Astrocyte (in vitro differentiated cells and primary cell): ENCODE measurements at regions not wholly inside any gene's neighbourhood (a gene's known extent, or its start where the extent isn't known, plus 50 kb on each side); places are given as distances from the start of the nearest gene placed in this dataset.

Experiments
- DNase-seq: peaks from one replicate; pipeline ENCODE4 v3.0.0-alpha.2; 2010; ENCODE audit warnings: low read depth
- FAIRE-seq: peaks from 2 replicates; lab custom pipeline; 2011; peaks lifted over from hg19 to GRCh38; lab: Jason Lieb, UNC
- H2AFZ ChIP-seq: 2 replicates; pipeline ENCODE4 v1.6.0; 2012; ENCODE audit warnings: low read depth, low read length, inconsistent platforms
- H3K27ac ChIP-seq: 2 replicates; pipeline ENCODE4 v1.5.1; 2011; ENCODE audit warnings: low read depth, low read length, inconsistent platforms
- H3K27me3 ChIP-seq: 2 replicates; pipeline ENCODE4 v1.6.0; 2011; ENCODE audit warnings: low read length, inconsistent platforms; ENCODE audit not compliant: insufficient read depth
- H3K36me3 ChIP-seq: 2 replicates; pipeline ENCODE4 v1.5.1; 2011; ENCODE audit warnings: low read length, inconsistent platforms; ENCODE audit not compliant: insufficient read depth
- H3K4me1 ChIP-seq: 2 replicates; pipeline ENCODE4 v1.5.1; 2011; ENCODE audit warnings: low read length, inconsistent platforms; ENCODE audit not compliant: insufficient read depth
- H3K4me2 ChIP-seq: 2 replicates; pipeline ENCODE4 v1.6.0; 2012; ENCODE audit warnings: low read length, inconsistent platforms
- H3K4me3 ChIP-seq: 2 replicates; pipeline ENCODE4 v1.5.1; 2011; ENCODE audit warnings: low read depth, mild to moderate bottlenecking, low read length, inconsistent platforms; ENCODE audit not compliant: insufficient read depth
- H3K79me2 ChIP-seq: 2 replicates; pipeline ENCODE4 v1.6.0; 2012; ENCODE audit warnings: mild to moderate bottlenecking, low read length, inconsistent platforms; ENCODE audit not compliant: insufficient read depth
- H3K9ac ChIP-seq: 2 replicates; pipeline ENCODE4 v1.6.0; 2012; ENCODE audit warnings: mild to moderate bottlenecking, low read length, inconsistent platforms
- H3K9me3 ChIP-seq: 2 replicates; pipeline ENCODE4 v1.5.1; 2012; ENCODE audit warnings: low read depth, mild to moderate bottlenecking, low read length, inconsistent platforms; ENCODE audit not compliant: insufficient read depth
- H4K20me1 ChIP-seq: 2 replicates; pipeline ENCODE4 v1.6.0; 2012; ENCODE audit warnings: low read length, inconsistent platforms; ENCODE audit not compliant: insufficient read depth
- H3K27ac Mint-ChIP-seq: one replicate; pipeline ENCODE4 v1.8.0; 2021; ENCODE audit warnings: mild to moderate bottlenecking, mixed read lengths; ENCODE audit not compliant: unreplicated experiment
- H3K27me3 Mint-ChIP-seq: one replicate; pipeline ENCODE4 v1.8.0; 2021; ENCODE audit warnings: low read depth, mixed read lengths; ENCODE audit not compliant: unreplicated experiment
- H3K36me3 Mint-ChIP-seq: one replicate; pipeline ENCODE4 v1.8.0; 2021; ENCODE audit warnings: low read depth, mixed read lengths; ENCODE audit not compliant: unreplicated experiment
- H3K4me1 Mint-ChIP-seq: one replicate; pipeline ENCODE4 v1.8.0; 2021; ENCODE audit warnings: low read depth, mixed read lengths; ENCODE audit not compliant: unreplicated experiment
- H3K4me3 Mint-ChIP-seq: one replicate; pipeline ENCODE4 v1.8.0; 2021; ENCODE audit warnings: mild to moderate bottlenecking, moderate library complexity, mixed read lengths; ENCODE audit not compliant: unreplicated experiment
- H3K9me3 Mint-ChIP-seq: one replicate; pipeline ENCODE4 v1.8.0; 2021; ENCODE audit warnings: mild to moderate bottlenecking, mixed read lengths; ENCODE audit not compliant: unreplicated experiment
- EZH2 ChIP-seq: IDR thresholded peaks from 2 replicates; pipeline ENCODE4 v1.6.1; 2012; ENCODE audit warnings: mild to moderate bottlenecking, low read length, inconsistent platforms; ENCODE audit not compliant: insufficient read depth
- TF ChIP-seq, protein P1 (sequence below): IDR thresholded peaks from 2 replicates; pipeline ENCODE4 v1.5.1; 2011; ENCODE audit warnings: low read depth, mild to moderate bottlenecking, inconsistent platforms, low read length, moderate library complexity; ENCODE audit not compliant: insufficient read depth

DNA sequence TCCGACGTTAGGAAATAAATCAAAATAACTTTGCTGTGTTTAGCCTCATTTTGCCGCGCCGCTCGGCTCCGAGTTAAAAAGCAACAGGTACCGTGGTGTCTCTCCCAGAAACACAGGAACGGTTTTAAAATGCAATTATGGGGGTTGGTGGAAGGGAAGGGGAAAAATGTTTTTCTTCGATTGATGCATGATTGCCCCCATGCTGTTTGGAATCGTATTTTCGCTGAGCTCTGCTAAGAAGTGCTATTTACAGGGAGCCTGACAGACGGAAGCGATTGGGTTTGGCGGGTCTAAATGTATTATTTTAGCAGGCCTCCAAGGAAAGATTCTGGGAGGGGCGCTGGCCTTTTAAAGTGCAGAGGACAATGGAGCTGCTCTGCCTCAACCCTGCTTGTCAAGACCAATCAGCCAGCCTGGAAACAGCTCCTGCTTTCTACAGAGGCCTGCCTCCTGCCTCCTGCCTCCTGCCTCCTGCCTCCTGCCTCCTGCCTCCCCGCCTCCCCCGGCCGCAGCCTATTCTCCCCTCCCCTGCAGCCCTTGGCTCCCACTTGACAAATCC, 156.7 kb upstream of the TLE3 start:
- H3K27me3 Mint-ChIP-seq = peaks cover 79% of the 10 kb centered on the region
- no peak overlapping the region for H3K27ac Mint-ChIP-seq
- peaks cover 7% of the 10 kb centered on the region for H3K4me1 Mint-ChIP-seq
- H3K36me3 Mint-ChIP-seq = no peaks in the 10 kb centered on the region
- Histone ChIP-seq H3K36me3 (no peaks in the 10 kb centered on the region), H3K4me2 (no peak overlapping the region), H3K9me3 (no peaks in the 10 kb centered on the region), H2AFZ (no peak overlapping the region), H3K27me3 (peaks cover 28% of the 10 kb centered on the region), H3K79me2 (no peaks in the 10 kb centered on the region), H3K27ac (no peak overlapping the region), H3K4me3 (no peak overlapping the region), H3K9ac (no peak overlapping the region), H3K4me1 (peaks cover 9% of the 10 kb centered on the region), H4K20me1 (no peaks in the 10 kb centered on the region)
- TF ChIP-seq EZH2 = no peak
- TF ChIP-seq, protein P1, sequence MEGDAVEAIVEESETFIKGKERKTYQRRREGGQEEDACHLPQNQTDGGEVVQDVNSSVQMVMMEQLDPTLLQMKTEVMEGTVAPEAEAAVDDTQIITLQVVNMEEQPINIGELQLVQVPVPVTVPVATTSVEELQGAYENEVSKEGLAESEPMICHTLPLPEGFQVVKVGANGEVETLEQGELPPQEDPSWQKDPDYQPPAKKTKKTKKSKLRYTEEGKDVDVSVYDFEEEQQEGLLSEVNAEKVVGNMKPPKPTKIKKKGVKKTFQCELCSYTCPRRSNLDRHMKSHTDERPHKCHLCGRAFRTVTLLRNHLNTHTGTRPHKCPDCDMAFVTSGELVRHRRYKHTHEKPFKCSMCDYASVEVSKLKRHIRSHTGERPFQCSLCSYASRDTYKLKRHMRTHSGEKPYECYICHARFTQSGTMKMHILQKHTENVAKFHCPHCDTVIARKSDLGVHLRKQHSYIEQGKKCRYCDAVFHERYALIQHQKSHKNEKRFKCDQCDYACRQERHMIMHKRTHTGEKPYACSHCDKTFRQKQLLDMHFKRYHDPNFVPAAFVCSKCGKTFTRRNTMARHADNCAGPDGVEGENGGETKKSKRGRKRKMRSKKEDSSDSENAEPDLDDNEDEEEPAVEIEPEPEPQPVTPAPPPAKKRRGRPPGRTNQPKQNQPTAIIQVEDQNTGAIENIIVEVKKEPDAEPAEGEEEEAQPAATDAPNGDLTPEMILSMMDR = no peak
- no peak overlapping the region for H3K4me3 Mint-ChIP-seq
- DNase-seq (no peak), FAIRE-seq (no peak)
- peaks cover 6% of the 10 kb centered on the region for H3K9me3 Mint-ChIP-seq

DNA sequence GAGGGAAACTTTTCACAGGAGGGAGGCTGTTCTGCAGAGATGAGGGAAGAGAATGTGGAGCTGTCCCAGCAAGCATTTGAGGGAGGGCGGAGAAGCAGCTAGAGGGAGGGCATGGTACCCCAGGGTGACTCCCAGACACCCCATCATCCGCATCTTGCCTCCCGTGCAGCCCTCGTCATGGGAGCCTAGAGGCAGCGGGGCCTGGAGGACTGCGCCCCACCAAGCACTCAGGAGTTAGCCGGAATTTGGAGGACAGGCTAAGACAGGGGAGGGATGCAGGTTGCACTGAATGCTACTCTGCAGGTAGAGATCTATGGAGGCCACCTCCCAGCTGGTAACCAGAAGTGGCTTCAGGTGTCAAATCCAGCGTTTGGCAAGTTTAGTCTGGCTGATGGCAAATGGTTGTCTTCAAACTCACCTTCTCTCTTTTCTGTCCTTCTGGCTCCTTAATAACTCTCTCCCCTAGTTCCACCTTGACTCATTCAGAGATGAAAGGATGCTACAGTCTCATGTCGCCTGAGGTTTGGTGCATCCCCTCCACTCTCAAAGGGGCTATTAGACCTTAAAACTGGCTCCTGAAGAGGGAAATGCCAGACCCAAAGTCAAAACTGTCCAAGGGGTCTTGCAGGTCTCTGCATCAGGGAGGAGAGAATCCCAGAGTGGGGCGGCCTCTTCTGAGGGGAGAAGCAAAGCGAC, 155.9 kb upstream of the TLE3 start:
- Mint-ChIP-seq H3K27me3 (peaks cover 84% of the 10 kb centered on the region), H3K9me3 (peaks cover 6% of the 10 kb centered on the region), H3K4me1 (peaks cover 1% of the 10 kb centered on the region), H3K4me3 (no peak overlapping the region), H3K27ac (no peak overlapping the region), H3K36me3 (no peaks in the 10 kb centered on the region)
- no peaks in the 10 kb centered on the region for H3K9me3 ChIP-seq
- H3K27me3 ChIP-seq = peaks cover 28% of the 10 kb centered on the region
- H3K36me3 ChIP-seq = no peaks in the 10 kb centered on the region
- H4K20me1 ChIP-seq = no peaks in the 10 kb centered on the region
- H3K4me2 ChIP-seq = no peak overlapping the region
- H3K79me2 ChIP-seq = no peaks in the 10 kb centered on the region
- peaks cover 3% of the 10 kb centered on the region for H3K4me1 ChIP-seq
- DNase-seq (no peak), FAIRE-seq (no peak)
- H2AFZ ChIP-seq = no peak overlapping the region
- no peak overlapping the region for H3K4me3 ChIP-seq
- TF ChIP-seq EZH2 = no peak
- TF ChIP-seq, protein P1 = no peak
- H3K9ac ChIP-seq = no peak overlapping the region
- no peak overlapping the region for H3K27ac ChIP-seq

DNA sequence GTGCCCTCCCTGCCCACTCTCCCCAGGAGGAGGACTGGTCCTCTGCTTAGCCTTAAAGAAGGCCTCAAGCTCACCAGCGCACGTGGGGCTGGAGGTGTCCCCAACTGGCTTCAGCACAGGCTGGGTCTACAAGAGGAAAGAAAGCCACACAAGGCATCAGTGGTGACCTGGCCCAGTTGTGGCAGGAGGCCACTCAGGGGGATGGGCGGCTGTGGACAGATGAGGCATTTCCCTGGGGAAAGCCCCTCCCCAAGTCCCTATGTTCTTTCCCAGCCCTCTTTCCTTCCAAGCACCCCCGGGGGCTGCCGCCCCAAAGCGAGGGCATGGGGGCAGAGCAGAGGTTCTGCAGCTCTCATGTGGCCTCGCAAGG, 155.2 kb upstream of the TLE3 start:
- Histone ChIP-seq H4K20me1 (no peaks in the 10 kb centered on the region), H3K27me3 (peaks cover 28% of the 10 kb centered on the region), H3K36me3 (no peaks in the 10 kb centered on the region), H2AFZ (no peak overlapping the region), H3K9ac (no peak overlapping the region), H3K4me2 (no peak overlapping the region), H3K4me1 (no peaks in the 10 kb centered on the region), H3K4me3 (no peak overlapping the region), H3K27ac (no peak overlapping the region), H3K79me2 (no peaks in the 10 kb centered on the region), H3K9me3 (no peaks in the 10 kb centered on the region)
- no peak overlapping the region for H3K4me3 Mint-ChIP-seq
- H3K36me3 Mint-ChIP-seq = no peaks in the 10 kb centered on the region
- no peak overlapping the region for H3K27ac Mint-ChIP-seq
- FAIRE-seq = no peak
- DNase-seq = no peak
- H3K4me1 Mint-ChIP-seq = peaks cover 5% of the 10 kb centered on the region
- TF ChIP-seq EZH2 = no peak
- TF ChIP-seq, protein P1 = no peak
- H3K27me3 Mint-ChIP-seq = peaks cover 90% of the 10 kb centered on the region
- H3K9me3 Mint-ChIP-seq = peaks cover 6% of the 10 kb centered on the region
